ENCODE measurements at regions not wholly inside any gene's neighbourhood (a gene's known extent, or its start where the extent isn't known, plus 50 kb on each side); places are given as distances from the start of the nearest gene placed in this dataset.

- Mint-ChIP-seq H3K36me3 (ENCODE audit: low read depth) (no peaks in the 10 kb centered on the region), H3K4me3 (peak overlapping the region; percentile 71), H3K9me3 (no peaks in the 10 kb centered on the region), H3K27me3 (ENCODE audit: insufficient read depth) (peaks cover 8% of the 10 kb centered on the region), H3K27ac (peak overlapping the region; percentile 73), H3K4me1 (ENCODE audit: low read depth) (peaks cover 38% of the 10 kb centered on the region)
- DNase-seq = no peak
- TF ChIP-seq CTCF (IDR thresholded peaks at IDR 0.05) = no peak
Observed at GRCh38 chr10:50991456-50992355, 82.6 kb upstream of the PRKG1 start.

DNA sequence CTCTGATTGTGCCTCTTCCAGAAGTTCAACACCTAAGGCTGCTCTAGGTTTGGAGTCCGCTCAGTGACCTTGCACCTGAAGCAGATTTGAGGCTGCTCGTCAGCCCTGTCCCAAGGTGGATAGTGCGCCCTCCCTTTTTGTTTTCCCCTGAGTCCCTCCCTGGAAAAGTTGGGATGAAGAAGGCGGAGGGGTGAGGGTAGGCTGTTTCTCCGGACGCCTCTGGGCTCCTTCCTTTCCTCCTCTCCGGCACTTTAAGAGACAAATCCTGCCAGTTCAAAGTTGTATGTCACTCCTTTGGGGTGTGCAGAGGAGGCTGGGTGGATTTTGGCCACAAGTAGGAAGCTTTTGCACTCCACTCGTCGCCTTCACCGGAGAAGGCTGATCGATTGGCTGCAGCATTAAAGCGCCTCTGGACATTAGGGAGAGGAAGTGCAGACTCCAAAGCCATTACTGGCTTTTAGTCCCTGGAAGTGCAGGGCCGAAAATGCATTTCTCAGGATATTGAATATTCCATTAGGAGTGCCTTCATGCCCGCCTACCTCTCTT, 81.9 kb upstream of the PRKG1 start:
- Mint-ChIP-seq H3K27me3 (ENCODE audit: insufficient read depth) (peaks cover 8% of the 10 kb centered on the region), H3K4me3 (peak overlapping the region; percentile 71), H3K4me1 (ENCODE audit: low read depth) (peaks cover 42% of the 10 kb centered on the region), H3K36me3 (ENCODE audit: low read depth) (no peaks in the 10 kb centered on the region), H3K9me3 (no peaks in the 10 kb centered on the region), H3K27ac (peak overlapping the region; percentile 73; the same call in 1 of the 2 replicates)
- no peak for DNase-seq
- TF ChIP-seq CTCF (IDR thresholded peaks at IDR 0.05) = 0 out of 2 replicates have a peak, but pooled peaks have one; percentile 15

DNA sequence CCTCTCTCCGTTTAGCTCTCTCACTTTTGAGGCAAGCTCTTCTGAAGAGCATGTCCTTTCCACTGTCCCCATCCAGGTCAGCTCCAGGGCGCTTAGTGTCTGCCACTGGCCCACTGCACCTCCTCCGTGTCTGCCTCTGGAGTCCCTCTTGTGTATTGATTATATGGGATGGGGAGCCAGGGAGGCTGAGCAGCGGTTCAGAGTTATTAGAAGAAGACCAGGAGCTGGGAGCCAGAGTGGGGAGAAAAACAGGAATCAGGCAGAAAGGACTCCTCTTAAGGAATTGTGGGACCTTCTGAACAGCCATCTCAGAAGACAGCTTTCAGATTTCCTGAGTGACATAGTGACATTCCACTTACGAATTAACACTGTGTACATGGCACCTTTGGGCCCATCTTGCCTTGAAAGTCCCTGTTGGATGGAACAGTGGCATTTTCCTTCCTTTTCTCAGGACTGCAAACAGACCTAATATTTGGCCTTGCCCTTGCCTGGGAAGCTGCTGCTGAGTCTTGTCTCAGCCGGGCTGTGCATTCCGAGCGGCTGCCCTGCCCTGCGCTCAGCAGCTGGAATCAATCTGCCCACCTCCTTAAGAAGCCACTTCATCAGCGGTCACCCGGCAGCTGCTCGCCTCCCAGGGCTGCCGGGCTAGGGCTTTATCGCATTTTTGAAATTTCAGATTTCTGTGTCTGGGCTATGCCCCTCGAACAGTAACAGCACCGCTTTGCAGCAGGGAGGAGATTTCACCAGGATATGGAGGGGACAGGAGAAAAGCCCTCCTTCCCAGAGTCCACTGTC, 81.1 kb upstream of the PRKG1 start:
- peak overlapping the region; percentile 73 for H3K27ac Mint-ChIP-seq
- peaks cover 47% of the 10 kb centered on the region for H3K4me1 Mint-ChIP-seq (ENCODE audit: low read depth)
- peak; percentile 15 for DNase-seq

GRCh38 chr10:50993771-50994251, 80.5 kb upstream of the PRKG1 start:
- Mint-ChIP-seq H3K4me1 (ENCODE audit: low read depth) (peaks cover 49% of the 10 kb centered on the region), H3K4me3 (peak overlapping the region; percentile 71), H3K9me3 (no peaks in the 10 kb centered on the region), H3K27me3 (ENCODE audit: insufficient read depth) (peaks cover 8% of the 10 kb centered on the region), H3K36me3 (ENCODE audit: low read depth) (no peaks in the 10 kb centered on the region), H3K27ac (peak overlapping the region; percentile 73)
- peak; percentile 29 for DNase-seq
- TF ChIP-seq CTCF (IDR thresholded peaks at IDR 0.05) = no peak

More for the DNA sequence above, 81.1 kb upstream of the PRKG1 start:
- no peak for TF ChIP-seq CTCF (IDR thresholded peaks at IDR 0.05)
- Mint-ChIP-seq H3K4me3 (peak overlapping the region; percentile 71), H3K36me3 (ENCODE audit: low read depth) (no peaks in the 10 kb centered on the region), H3K27me3 (ENCODE audit: insufficient read depth) (peaks cover 8% of the 10 kb centered on the region), H3K9me3 (no peaks in the 10 kb centered on the region)

DNA sequence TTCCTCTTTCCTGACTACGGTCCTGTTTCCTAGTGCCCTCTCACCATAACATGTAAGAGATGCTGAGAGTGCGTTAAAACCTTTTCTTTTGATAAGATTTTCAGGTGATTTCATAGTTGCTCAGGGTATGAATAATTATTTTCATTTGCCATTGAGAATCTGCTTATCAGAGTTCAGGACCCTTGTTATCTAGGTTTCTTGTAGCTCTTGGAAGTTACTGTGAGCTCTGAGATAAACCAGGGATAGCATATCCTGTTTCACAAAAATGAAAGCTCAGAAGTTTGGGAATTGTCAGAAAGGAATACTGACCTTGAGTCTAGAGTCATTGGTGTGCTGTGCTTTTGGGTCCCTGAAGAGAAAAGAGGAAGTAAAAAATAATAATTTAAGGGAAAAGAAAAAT, 76.8 kb upstream of the PRKG1 start:
- no peaks in the 10 kb centered on the region for H3K36me3 Mint-ChIP-seq (ENCODE audit: low read depth)
- no peak overlapping the region; the same call in 1 of the 2 replicates for H3K27ac Mint-ChIP-seq
- no peak for TF ChIP-seq CTCF (IDR thresholded peaks at IDR 0.05)
- peaks cover 62% of the 10 kb centered on the region for H3K4me1 Mint-ChIP-seq (ENCODE audit: low read depth)
- peak overlapping the region; percentile 7; the same call in 1 of the 2 replicates for H3K4me3 Mint-ChIP-seq
- H3K27me3 Mint-ChIP-seq (ENCODE audit: insufficient read depth) = peaks cover 4% of the 10 kb centered on the region
- no peaks in the 10 kb centered on the region for H3K9me3 Mint-ChIP-seq
- DNase-seq = no peak
